Epidermal melanocyte (primary cell): ENCODE measurements at regions not wholly inside any gene's neighbourhood (a gene's known extent, or its start where the extent isn't known, plus 50 kb on each side); places are given as distances from the start of the nearest gene placed in this dataset.

ENCODE experiments used
- DNase-seq: peaks from one replicate; pipeline ENCODE4 v3.0.0; 2011; ENCODE audit warnings: low spot score; ENCODE audit not compliant: insufficient read length

DNA sequence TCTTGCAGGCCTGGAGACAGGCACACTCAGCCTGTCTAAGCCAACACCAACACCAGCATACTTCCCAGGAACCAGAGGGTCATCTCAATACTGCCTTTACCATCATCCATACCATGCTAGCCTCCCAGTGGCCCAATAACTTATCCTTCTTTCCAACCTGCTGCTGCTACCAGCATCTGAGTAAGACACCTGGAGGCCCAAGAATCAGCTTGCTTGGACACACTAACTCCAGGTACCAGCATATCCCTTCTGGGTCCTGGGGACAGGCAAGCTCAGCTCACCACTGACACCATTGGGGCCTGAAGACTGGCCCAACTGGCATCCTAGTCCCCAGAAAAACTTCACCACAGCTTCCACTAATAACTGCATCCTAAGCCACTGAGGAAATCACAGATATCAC lies 205.3 kb downstream of the CD109 start:
- no peak for DNase-seq

- DNase-seq: no peak
These were observed 202.6 kb downstream of the CD109 start for GRCh38 chr6:73898599-73898998.

DNA sequence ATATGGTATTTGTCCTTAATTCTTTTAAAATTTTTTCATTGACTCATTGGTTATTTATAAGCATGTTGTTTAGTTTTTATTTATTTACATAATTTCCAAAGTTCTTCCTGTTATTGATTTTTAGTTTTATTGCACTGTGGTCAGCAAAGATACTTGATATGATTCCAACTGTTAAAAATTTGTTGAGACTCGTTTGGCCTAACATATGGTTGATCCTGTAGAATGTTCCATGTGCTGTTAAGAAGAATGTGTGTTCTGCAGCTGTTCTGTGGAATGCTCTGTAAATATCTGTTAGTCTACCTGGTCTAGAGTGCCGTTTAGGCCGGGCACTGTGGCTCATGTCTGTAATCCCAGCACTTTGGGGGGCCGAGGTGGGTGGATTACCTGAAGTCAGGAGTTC lies 197.7 kb downstream of the CD109 start:
- DNase-seq: no peak

GRCh38 chr6:73888050-73888449 lies 192.0 kb downstream of the CD109 start:
- DNase-seq: no peak

DNA sequence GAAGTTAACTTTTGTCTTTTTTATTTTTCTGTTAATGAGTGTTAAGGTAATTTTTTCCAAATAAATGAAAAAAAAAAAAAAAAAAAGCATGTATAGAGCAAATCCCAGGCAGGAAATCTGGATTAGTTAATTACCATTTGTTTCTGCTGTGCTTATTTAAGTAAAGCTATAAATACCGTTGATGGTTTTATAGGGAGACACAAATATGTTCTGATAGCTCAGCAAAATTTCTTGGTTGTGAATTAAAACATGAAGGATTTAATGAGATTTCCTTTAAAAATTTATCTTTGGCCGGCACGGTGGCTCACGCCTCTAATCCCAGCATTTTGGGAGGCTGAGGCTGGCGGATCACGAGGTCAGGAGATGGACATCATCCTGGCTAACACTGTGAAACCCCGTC lies 189.4 kb downstream of the CD109 start:
- DNase-seq: no peak

DNA sequence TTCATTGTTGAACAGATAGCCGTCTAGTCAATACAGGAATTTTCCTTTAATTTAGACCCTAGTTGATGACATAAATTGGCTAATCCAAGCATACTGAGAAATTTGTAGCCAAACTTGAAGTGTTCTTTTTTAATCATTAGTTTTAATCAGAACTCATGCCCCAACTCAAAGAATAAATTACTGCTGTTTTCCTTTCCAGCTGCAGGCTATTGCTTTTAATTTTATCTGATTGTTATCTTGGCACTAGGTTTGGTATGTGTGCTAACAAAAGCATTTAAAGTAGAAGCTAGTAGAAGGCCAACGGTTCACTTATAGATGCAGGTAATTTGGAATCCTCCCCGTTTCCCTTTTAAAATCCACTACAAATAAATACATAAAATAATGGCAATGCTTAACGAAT lies 188.5 kb downstream of the CD109 start:
- DNase-seq: no peak

- DNase-seq: no peak
These were observed 183.7 kb downstream of the CD109 start for GRCh38 chr6:73879501-73880293.

DNA sequence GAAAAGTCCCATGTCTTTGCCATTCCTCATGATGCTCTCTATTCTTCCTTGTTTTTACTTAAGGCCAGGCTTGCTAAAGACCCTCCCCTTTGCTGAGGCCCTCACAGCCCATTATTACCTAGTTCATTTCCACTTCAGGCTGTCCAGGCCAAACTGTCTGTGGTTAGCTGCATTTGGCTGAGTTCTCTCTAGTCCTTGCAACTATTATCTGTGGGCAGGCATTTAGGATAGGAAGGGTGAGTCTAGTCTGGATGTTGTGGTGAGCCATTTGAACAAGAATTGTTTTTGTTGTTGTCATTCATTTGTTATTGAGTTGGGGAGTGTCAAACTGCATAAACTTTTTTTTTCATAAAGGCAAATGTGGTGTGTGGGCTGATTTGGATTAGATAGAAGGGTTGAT lies 182.4 kb downstream of the CD109 start:
- DNase-seq: no peak
